Stimulated activated naive CD8-positive, alpha-beta T cell treated with anti-CD3 and anti-CD28 coated beads, Interleukin-15, amount 100 ng/mL, for 72 hours (primary cell): ENCODE measurements at regions not wholly inside any gene's neighbourhood (a gene's known extent, or its start where the extent isn't known, plus 50 kb on each side); places are given as distances from the start of the nearest gene placed in this dataset.
"Not testable (repeated sequence)": the region's sequence is repeated elsewhere in the genome, so short reads cannot be mapped to it uniquely, and the experiment has no call there.

Source experiments
- ATAC-seq: fragments of 150-1000 bp; cut with Tn5 transposase; 2 replicates; pipeline ENCODE4 v1.10.0; 2021; ENCODE audit warnings: mild to moderate bottlenecking, moderate library complexity
- DNase-seq, 2 donors: peaks; one replicate each; pipeline ENCODE4 v3.0.0; 2021 to 2022
- H3K27ac Mint-ChIP-seq, 2 donors: one replicate each; pipeline ENCODE4 v1.8.0; 2022; ENCODE audit warnings: mild to moderate bottlenecking in 2 of 2, mixed read lengths in 2 of 2, moderate library complexity in 2 of 2
- H3K27me3 Mint-ChIP-seq: one replicate; pipeline ENCODE4 v1.8.0; 2022; ENCODE audit warnings: mixed read lengths
- H3K4me1 Mint-ChIP-seq: one replicate; pipeline ENCODE4 v1.8.0; 2022; ENCODE audit warnings: mild to moderate bottlenecking, mixed read lengths
- H3K4me3 Mint-ChIP-seq, 2 donors: one replicate each; pipeline ENCODE4 v1.8.0; 2022; ENCODE audit warnings: mild to moderate bottlenecking in 2 of 2, mixed read lengths in 2 of 2, moderate library complexity in 1 of 2
- H3K9me3 Mint-ChIP-seq, 2 donors: one replicate each; pipeline ENCODE4 v1.8.0; 2022; ENCODE audit warnings: mixed read lengths in 2 of 2

DNA sequence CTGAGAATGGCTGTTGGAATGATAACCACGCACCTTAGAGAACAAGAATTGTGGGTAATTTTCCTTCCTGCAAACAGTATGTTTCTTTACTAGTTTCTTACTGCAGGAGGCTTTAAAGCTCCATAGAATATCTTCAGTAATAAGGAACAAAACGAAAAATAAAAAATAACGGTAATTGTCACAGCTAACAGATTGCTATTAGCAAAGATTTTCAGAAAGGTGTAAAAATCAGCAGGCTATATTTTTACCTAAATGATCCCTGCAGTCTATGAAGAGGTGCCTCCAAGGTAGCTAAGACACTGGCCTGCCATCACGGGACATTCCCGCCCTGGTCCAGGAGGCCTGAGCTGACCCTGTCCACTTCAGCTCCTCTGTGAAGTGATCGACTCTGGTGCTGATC, 127.6 kb upstream of the KCNJ18 start:
- not testable (repeated sequence) for DNase-seq, ATAC-seq, H3K9me3 Mint-ChIP-seq, H3K27ac Mint-ChIP-seq, H3K4me3 Mint-ChIP-seq, H3K4me1 Mint-ChIP-seq
- peaks cover 20% of the 10 kb centered on the region for H3K27me3 Mint-ChIP-seq

- DNase-seq, H3K4me3 Mint-ChIP-seq, H3K27ac Mint-ChIP-seq, ATAC-seq: not testable (repeated sequence)
- H3K4me1 Mint-ChIP-seq = peaks cover 17% of the 10 kb centered on the region
- peaks cover 16% of the 10 kb centered on the region for H3K27me3 Mint-ChIP-seq
- peaks cover 10 to 16% of the 10 kb centered on the region in 2 donors for H3K9me3 Mint-ChIP-seq
Observed at GRCh38 chr17:21570427-21570826, 121.9 kb upstream of the KCNJ18 start.

- H3K27ac Mint-ChIP-seq, DNase-seq, ATAC-seq, H3K4me3 Mint-ChIP-seq: not testable (repeated sequence)
- peaks cover 10 to 16% of the 10 kb centered on the region in 2 donors for H3K9me3 Mint-ChIP-seq
- peaks cover 17% of the 10 kb centered on the region for H3K4me1 Mint-ChIP-seq
- peaks cover 16% of the 10 kb centered on the region for H3K27me3 Mint-ChIP-seq
Observed at GRCh38 chr17:21572148-21572547, 120.2 kb upstream of the KCNJ18 start.

- H3K4me3 Mint-ChIP-seq = peak overlapping the region; percentile 59 to 86
- not testable (repeated sequence) for ATAC-seq, DNase-seq
- peaks cover 10 to 16% of the 10 kb centered on the region in 2 donors for H3K9me3 Mint-ChIP-seq
- H3K27me3 Mint-ChIP-seq = peaks cover 19% of the 10 kb centered on the region
- peaks cover 17% of the 10 kb centered on the region for H3K4me1 Mint-ChIP-seq
- peak overlapping the region in 1 of 2 donors; percentile 15 for H3K27ac Mint-ChIP-seq
Observed at GRCh38 chr17:21573271-21573960, 118.9 kb upstream of the KCNJ18 start.

DNA sequence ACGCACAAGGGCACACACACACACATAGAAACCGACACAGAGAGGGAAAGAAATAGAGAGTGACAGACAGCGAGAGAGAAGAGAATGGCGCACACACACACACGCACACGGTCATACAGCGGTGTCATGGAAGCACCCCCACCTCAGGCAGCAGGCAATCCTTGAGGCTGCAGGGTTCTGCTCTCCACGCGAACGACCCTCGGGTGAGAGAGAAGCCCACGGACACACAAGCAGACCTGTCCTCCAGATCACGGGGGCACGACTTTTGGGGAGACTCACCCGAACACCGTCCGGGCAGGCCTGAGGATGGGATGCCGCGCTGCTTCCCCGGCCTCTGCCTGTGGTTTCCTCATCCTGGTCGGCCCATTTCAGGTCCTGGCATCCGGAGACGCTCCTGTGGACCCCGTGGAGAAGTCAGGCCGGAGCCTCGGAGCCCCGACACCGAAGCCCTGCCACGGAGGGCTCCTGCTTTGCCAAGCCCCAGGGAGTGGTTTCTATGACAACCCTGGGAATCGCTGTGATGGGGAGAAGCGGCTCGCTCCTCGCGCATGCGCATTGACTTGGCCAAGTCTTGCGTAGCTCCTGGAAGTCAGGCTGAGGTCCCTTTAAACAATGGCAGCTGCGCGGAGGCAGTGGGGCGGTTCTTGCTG, 118.2 kb upstream of the KCNJ18 start:
- ATAC-seq (peak; percentile 87), DNase-seq (peak; percentile 44 to 63)
- peaks cover 26% of the 10 kb centered on the region for H3K27me3 Mint-ChIP-seq
- peak overlapping the region; percentile 59 to 86 for H3K4me3 Mint-ChIP-seq
- H3K27ac Mint-ChIP-seq = no peak overlapping the region
- H3K9me3 Mint-ChIP-seq = peaks cover 10 to 16% of the 10 kb centered on the region in 2 donors
- peaks cover 17% of the 10 kb centered on the region for H3K4me1 Mint-ChIP-seq

DNA sequence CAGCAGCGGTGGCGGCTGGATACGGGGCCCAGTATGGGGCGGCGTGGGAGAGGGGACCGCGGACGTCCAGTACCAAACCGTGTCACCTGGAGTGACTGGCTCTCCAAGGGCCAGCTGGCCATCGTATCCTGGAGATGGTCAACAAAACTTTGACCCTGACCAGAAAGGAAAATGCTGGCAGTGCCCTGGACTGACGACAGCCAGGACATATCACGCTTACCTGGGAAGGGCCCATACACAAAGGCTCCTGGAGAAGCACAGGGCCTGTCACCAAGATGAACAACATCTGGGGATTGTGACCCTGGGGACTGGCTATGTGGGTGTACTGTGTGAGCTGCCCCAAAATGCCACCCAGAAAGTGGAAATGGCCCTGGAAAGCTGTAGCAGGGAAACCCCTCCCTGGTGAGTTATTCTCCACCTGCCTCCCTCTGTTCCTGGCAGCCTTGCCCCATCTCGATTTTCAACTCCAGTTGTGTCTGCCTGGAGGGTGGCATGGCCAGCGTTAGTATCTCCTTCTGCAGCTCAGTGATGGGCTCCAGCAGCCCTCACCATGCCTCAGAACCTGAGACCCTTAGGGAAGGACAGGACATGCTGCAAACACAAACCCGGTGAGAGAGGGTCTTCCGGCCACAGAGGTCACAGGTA, 117.6 kb upstream of the KCNJ18 start:
- Mint-ChIP-seq H3K4me3 (peak overlapping the region; percentile 59 to 86), H3K4me1 (peaks cover 17% of the 10 kb centered on the region), H3K9me3 (peaks cover 7 to 11% of the 10 kb centered on the region in 2 donors), H3K27me3 (peaks cover 26% of the 10 kb centered on the region)
- ATAC-seq = peak; percentile 21
- H3K27ac Mint-ChIP-seq, DNase-seq: not testable (repeated sequence)

DNA sequence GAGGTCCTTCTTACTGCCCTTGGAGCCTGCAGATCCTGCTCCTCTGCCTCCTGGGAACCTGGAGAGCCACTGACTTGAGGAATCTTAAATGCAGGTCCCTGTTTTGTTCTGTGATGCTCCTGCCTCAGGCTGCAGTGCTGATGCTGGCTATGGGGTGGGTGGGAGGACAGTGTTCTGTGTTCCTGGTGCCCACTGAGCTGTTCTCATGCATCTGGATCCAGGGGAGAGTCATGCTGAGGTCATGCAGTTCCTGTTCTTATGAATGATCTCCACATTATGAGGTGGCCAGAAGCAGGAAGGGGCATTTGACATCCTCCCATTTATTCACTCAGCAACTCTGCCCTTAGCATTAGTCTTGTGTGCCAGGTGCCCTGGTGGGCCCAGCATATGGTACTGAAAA, 113.5 kb upstream of the KCNJ18 start:
- DNase-seq, H3K4me3 Mint-ChIP-seq, H3K9me3 Mint-ChIP-seq, H3K4me1 Mint-ChIP-seq, H3K27ac Mint-ChIP-seq, ATAC-seq: not testable (repeated sequence)
- H3K27me3 Mint-ChIP-seq = peaks cover 14% of the 10 kb centered on the region

DNA sequence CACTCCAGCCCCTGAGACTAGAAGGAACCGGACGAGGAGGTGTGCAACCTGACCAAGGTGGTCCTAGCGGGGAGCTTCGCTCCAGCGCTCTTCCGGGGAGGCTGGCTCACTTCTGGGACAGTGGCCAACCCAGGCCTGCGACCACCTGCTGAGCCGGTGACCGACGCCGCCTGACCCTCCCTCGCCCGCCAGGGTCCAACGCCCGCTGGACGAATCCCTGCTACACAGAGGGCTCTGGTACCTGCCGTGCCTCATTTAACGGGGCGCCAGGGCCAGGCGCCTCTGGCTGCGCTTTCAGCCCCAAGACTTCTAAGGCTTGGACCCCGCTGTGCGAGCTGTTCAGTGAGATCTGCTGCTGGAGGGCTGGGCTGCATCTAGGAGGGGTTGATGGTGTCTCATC, 99.5 kb upstream of the KCNJ18 start:
- DNase-seq (no peak), ATAC-seq (no peak)
- Mint-ChIP-seq H3K4me3 (no peak overlapping the region), H3K27ac (no peak overlapping the region), H3K4me1 (no peaks in the 10 kb centered on the region), H3K27me3 (peaks cover 25% of the 10 kb centered on the region), H3K9me3 (no peaks in the 10 kb centered on the region)

DNA sequence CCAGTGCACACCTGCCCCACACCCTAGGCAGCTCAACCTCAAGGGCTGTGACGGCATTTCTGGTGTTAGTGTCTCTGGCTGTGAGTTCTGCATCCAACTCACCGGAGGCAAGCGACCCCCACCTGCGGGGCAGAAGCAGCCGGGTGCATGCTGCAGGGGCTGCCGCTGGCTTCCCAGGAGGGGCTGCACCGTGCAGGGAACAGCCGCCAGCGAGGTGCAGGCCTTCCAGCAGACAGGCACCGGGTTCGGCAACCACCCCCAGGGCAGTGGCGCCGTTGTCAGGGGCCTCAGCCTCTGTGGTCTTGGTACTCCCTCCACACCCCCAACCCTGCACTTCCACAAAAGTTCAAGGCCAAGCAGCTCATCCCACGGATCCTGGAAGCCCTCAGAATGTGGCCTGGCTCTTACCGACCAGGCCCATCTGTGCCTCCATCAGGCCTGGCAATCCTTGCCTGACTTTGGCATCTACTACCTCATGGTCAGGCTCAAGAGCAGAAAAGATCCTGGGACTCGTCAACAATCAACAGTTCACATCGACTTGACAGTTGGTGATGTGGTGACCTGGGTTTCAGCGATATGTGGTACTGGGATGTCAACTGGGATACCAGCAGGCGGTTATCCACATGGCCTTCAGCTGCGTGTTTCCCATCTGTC, 98.7 kb upstream of the KCNJ18 start:
- not testable (repeated sequence) for H3K4me1 Mint-ChIP-seq, DNase-seq, H3K4me3 Mint-ChIP-seq, ATAC-seq, H3K27ac Mint-ChIP-seq, H3K9me3 Mint-ChIP-seq
- H3K27me3 Mint-ChIP-seq = peaks cover 32% of the 10 kb centered on the region

DNA sequence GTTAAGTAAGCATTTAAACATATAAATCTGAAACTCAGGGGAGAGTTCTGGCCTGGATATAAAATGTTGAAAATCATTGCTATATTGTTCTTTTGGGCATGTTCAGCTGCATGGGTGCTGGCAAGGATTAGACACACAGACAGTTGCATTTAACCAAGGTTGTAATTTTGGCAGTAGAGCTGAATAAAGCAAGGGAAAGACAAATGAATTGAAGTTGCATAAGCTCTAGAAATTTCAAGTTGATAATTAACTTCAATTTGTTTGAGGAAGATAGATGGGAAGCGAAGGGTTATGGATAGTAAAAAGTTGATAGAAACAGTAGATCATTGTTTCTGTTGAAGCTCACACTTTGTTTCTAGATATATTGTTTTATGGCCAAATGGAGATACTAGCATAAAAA, 97.2 kb upstream of the KCNJ18 start:
- DNase-seq = no peak
- Mint-ChIP-seq H3K27me3 (peaks cover 37% of the 10 kb centered on the region), H3K4me1 (no peaks in the 10 kb centered on the region), H3K9me3 (no peaks in the 10 kb centered on the region), H3K4me3 (no peak overlapping the region), H3K27ac (no peak overlapping the region)
- no peak for ATAC-seq

DNA sequence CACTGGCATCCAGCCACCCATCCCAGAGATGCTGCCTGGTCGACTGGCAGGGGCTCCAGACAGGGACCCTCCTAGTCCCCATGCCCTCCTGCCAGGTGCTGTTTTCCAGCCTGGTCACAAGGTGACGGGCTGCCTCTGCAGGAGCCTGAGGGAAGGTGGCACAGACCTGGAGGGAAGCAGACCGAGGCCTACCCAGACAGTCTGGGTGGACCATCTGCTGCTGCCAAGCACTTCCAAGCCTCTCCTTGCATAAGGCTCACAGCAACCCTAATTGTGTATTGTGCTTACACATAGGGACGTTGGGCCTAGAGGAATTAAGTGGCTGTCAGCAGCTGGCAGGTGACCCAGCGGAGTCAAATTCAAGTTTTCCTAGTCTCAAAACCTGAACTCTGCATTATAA, 90.1 kb upstream of the KCNJ18 start:
- H3K4me3 Mint-ChIP-seq = no peak overlapping the region
- no peaks in the 10 kb centered on the region for H3K9me3 Mint-ChIP-seq
- H3K27me3 Mint-ChIP-seq = peaks cover 38% of the 10 kb centered on the region
- ATAC-seq = no peak
- no peak for DNase-seq
- no peak overlapping the region for H3K27ac Mint-ChIP-seq
- H3K4me1 Mint-ChIP-seq = no peaks in the 10 kb centered on the region

- not testable (repeated sequence) for H3K4me1 Mint-ChIP-seq, H3K4me3 Mint-ChIP-seq, DNase-seq, H3K9me3 Mint-ChIP-seq, ATAC-seq, H3K27ac Mint-ChIP-seq
- H3K27me3 Mint-ChIP-seq = peaks cover 33% of the 10 kb centered on the region
Observed at GRCh38 chr17:21603292-21603691, 89.0 kb upstream of the KCNJ18 start.

DNA sequence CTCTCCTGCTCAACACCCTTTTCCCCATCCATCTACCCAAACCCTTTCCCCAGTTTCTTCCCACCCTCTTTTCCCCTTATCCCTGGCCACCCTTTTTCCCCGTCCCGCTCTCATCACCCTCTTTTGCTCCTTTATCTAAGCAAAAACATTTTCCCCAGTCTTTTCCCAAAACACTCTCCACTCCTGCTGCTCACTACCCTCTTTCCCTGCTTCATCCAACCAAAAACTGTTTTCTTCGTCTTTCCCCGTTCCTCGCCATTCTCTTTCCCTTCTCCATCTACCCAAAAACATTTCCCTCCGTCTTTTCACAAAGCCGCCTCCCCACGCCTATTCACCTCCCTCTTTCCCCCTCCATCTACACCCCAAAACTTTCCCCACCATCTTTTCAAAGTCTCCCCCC, 80.9 kb upstream of the KCNJ18 start:
- not testable (repeated sequence) for H3K4me1 Mint-ChIP-seq, DNase-seq, H3K4me3 Mint-ChIP-seq, H3K9me3 Mint-ChIP-seq, H3K27me3 Mint-ChIP-seq, ATAC-seq, H3K27ac Mint-ChIP-seq

GRCh38 chr17:21612123-21613070, 79.9 kb upstream of the KCNJ18 start:
- not testable (repeated sequence) for ATAC-seq, H3K4me3 Mint-ChIP-seq, H3K27me3 Mint-ChIP-seq, H3K27ac Mint-ChIP-seq, H3K9me3 Mint-ChIP-seq, H3K4me1 Mint-ChIP-seq, DNase-seq

- Mint-ChIP-seq H3K4me1 (no peaks in the 10 kb centered on the region), H3K9me3 (no peaks in the 10 kb centered on the region), H3K4me3 (no peak overlapping the region), H3K27me3 (no peaks in the 10 kb centered on the region), H3K27ac (peak overlapping the region in 1 of 2 donors; percentile 27)
- DNase-seq = no peak
- no peak for ATAC-seq
Observed at GRCh38 chr17:21613071-21613429, 79.3 kb upstream of the KCNJ18 start.
